SK-N-MC (cell line): ENCODE measurements at regions not wholly inside any gene's neighbourhood (a gene's known extent, or its start where the extent isn't known, plus 50 kb on each side); places are given as distances from the start of the nearest gene placed in this dataset.

Source experiments
- EZH2 ChIP-seq: fragments of 200-600 bp; sonication (generic); IDR thresholded peaks from one replicate; pipeline ENCODE4 v1.6.1; 2017; ENCODE audit warnings: antibody characterized with exemption
- POLR2AphosphoS5 ChIP-seq: IDR thresholded peaks from 2 replicates; pipeline ENCODE4 v1.6.1; 2012; ENCODE audit warnings: mild to moderate bottlenecking, low read depth, low read length, borderline replicate concordance

GRCh38 chr11:70899616-70900015 lies 352.8 kb downstream of the SHANK2 start:
- TF ChIP-seq POLR2AphosphoS5 (no peak), EZH2 (no peak)
